GM19023 (cell line): ENCODE measurements at regions not wholly inside any gene's neighbourhood (a gene's known extent, or its start where the extent isn't known, plus 50 kb on each side); places are given as distances from the start of the nearest gene placed in this dataset.

Experiments used
- ATAC-seq: cut with Tn5 transposase; IDR thresholded peaks from one replicate; pipeline ENCODE4 v1.9.1; 2021; ENCODE audit warnings: mild to moderate bottlenecking, moderate library complexity; ENCODE audit not compliant: unreplicated experiment

GRCh38 chr2:9793156-9793917 is 49.9 kb upstream of the TAF1B start:
- no peak for ATAC-seq
